Smooth muscle cell (in vitro differentiated cells): ENCODE measurements at regions not wholly inside any gene's neighbourhood (a gene's known extent, or its start where the extent isn't known, plus 50 kb on each side); places are given as distances from the start of the nearest gene placed in this dataset.

ENCODE experiments used
- DNase-seq: peaks from one replicate; lab custom pipeline; 2025; ENCODE audit not compliant: unreplicated experiment; lab: John Stamatoyannopoulos, UW
- H2AFZ ChIP-seq: fragments of 200-600 bp; sonication (generic); 2 replicates; pipeline ENCODE4 v1.6.0; 2016; ENCODE audit warnings: antibody characterized with exemption, low read depth, mild to moderate bottlenecking
- H3F3A ChIP-seq: fragments of 200-600 bp; sonication (generic); 2 replicates; pipeline ENCODE4 v1.6.0; 2017; ENCODE audit warnings: antibody characterized with exemption, low read depth
- H3K27ac ChIP-seq: fragments of 200-600 bp; sonication (generic); 2 replicates; pipeline ENCODE4 v1.5.1; 2016; ENCODE audit warnings: low read depth, mild to moderate bottlenecking
- H3K27me3 ChIP-seq: fragments of 200-600 bp; sonication (generic); 2 replicates; pipeline ENCODE4 v1.6.1; 2016; ENCODE audit warnings: low read depth, mild to moderate bottlenecking
- H3K36me3 ChIP-seq: fragments of 200-600 bp; sonication (generic); 2 replicates; pipeline ENCODE4 v1.5.1; 2016; ENCODE audit warnings: low read depth
- H3K4me1 ChIP-seq: fragments of 200-600 bp; sonication (generic); 2 replicates; pipeline ENCODE4 v1.5.1; 2016; ENCODE audit warnings: low read depth
- H3K4me2 ChIP-seq: fragments of 200-600 bp; sonication (generic); 2 replicates; pipeline ENCODE4 v1.6.0; 2016; ENCODE audit warnings: mild to moderate bottlenecking
- H3K4me3 ChIP-seq: fragments of 200-600 bp; sonication (generic); 2 replicates; pipeline ENCODE4 v1.5.1; 2016; ENCODE audit warnings: mild to moderate bottlenecking
- H3K79me2 ChIP-seq: fragments of 200-600 bp; sonication (generic); 2 replicates; pipeline ENCODE4 v1.6.0; 2016; ENCODE audit warnings: low read depth, mild to moderate bottlenecking
- H3K9ac ChIP-seq: fragments of 200-600 bp; sonication (generic); 2 replicates; pipeline ENCODE4 v1.6.0; 2016; ENCODE audit warnings: low read depth
- H3K9me3 ChIP-seq: fragments of 200-600 bp; sonication (generic); replicated peaks from 2 replicates; pipeline ENCODE4 v1.5.1; 2016; ENCODE audit warnings: low read depth
- H4K20me1 ChIP-seq: fragments of 200-600 bp; sonication (generic); 2 replicates; pipeline ENCODE4 v1.6.0; 2016; ENCODE audit warnings: low read depth
- CTCF ChIP-seq: fragments of 200-600 bp; sonication (generic); IDR thresholded peaks from 2 replicates; pipeline ENCODE4 v1.5.1; 2017; ENCODE audit warnings: borderline replicate concordance, mild to moderate bottlenecking, antibody characterized with exemption; ENCODE audit not compliant: insufficient read depth, poor library complexity, severe bottlenecking
- WGBS: methylation state at CpG from one replicate; pipeline ENCODE4 v1.1.7; 2016; ENCODE audit warnings: low lambda C conversion rate; 5-methylcytosine and 5-hydroxymethylcytosine counted together

GRCh38 chr4:83172371-83172770 lies 57.8 kb upstream of the PLAC8 start:
- no peak overlapping the region for H2AFZ ChIP-seq
- DNase-seq = no peak
- no peaks in the 10 kb centered on the region for H3K79me2 ChIP-seq
- H4K20me1 ChIP-seq = no peaks in the 10 kb centered on the region
- no peak overlapping the region for H3K9ac ChIP-seq
- H3K9me3 ChIP-seq = no peaks in the 10 kb centered on the region
- no peaks in the 10 kb centered on the region for H3F3A ChIP-seq
- WGBS = 90% methylated on average over 5 of the region's 5 CpGs
- H3K4me3 ChIP-seq = no peak overlapping the region
- no peak for TF ChIP-seq CTCF
- H3K4me2 ChIP-seq = no peak overlapping the region
- no peaks in the 10 kb centered on the region for H3K27me3 ChIP-seq
- no peaks in the 10 kb centered on the region for H3K4me1 ChIP-seq
- H3K27ac ChIP-seq = no peak overlapping the region
- H3K36me3 ChIP-seq = no peaks in the 10 kb centered on the region

DNA sequence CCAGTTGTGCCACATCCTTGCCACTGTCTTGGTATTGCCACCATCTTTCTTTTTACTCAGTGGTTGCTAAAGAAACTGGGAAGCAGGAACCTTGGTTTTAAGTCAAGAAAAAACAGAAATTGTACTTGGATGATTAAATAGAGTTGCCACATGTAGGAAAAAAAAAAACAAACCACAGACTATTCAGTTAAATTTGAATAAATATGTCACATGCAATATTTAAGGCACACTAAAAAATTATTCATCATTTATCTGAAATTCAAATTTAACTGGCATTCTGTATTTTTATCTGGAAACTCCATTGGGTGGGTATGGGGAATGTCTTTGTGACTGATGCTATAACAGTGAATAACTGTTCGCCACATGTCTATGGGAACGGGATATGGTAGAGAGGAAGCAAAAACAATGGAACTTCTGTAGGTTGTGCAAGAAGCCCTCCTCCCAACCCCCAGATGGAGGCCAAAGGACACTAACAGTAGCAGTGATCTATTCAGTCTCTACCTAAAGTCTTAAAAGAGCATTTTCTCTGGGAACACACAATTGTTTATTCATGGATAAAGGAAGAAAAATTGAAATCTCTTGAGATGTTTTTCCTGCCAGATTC lies 57.0 kb upstream of the PLAC8 start:
- Histone ChIP-seq H4K20me1 (no peaks in the 10 kb centered on the region), H3K79me2 (no peaks in the 10 kb centered on the region), H3K4me2 (no peak overlapping the region), H3F3A (no peaks in the 10 kb centered on the region), H3K4me3 (no peak overlapping the region), H3K9me3 (no peaks in the 10 kb centered on the region), H3K27me3 (no peaks in the 10 kb centered on the region), H3K36me3 (no peaks in the 10 kb centered on the region), H3K4me1 (no peaks in the 10 kb centered on the region), H3K9ac (no peak overlapping the region), H2AFZ (peak overlapping the region; percentile 58), H3K27ac (no peak overlapping the region)
- TF ChIP-seq CTCF = no peak
- 94% methylated on average over 2 of the region's 2 CpGs for WGBS
- no peak for DNase-seq

- no peak overlapping the region for H3K27ac ChIP-seq
Observed at GRCh38 chr4:83170952-83171399, 56.4 kb upstream of the PLAC8 start.

More at GRCh38 chr4:83170952-83171399, 56.4 kb upstream of the PLAC8 start:
- Histone ChIP-seq H3K4me1 (no peaks in the 10 kb centered on the region), H3F3A (no peaks in the 10 kb centered on the region), H3K9me3 (no peaks in the 10 kb centered on the region), H3K9ac (no peak overlapping the region), H3K4me2 (no peak overlapping the region), H3K4me3 (no peak overlapping the region), H3K79me2 (no peaks in the 10 kb centered on the region), H3K27me3 (no peaks in the 10 kb centered on the region), H3K36me3 (no peaks in the 10 kb centered on the region), H2AFZ (peak overlapping the region; percentile 58), H4K20me1 (no peaks in the 10 kb centered on the region)
- no peak for DNase-seq
- 66% methylated on average over 4 of the region's 4 CpGs for WGBS
- TF ChIP-seq CTCF = no peak
